H1 (cell line): ENCODE measurements at regions not wholly inside any gene's neighbourhood (a gene's known extent, or its start where the extent isn't known, plus 50 kb on each side); places are given as distances from the start of the nearest gene placed in this dataset.

ENCODE experiments used
- CTCF ChIA-PET: fragments of 300-600 bp; sonication (Branson Sonifier 250); formaldehyde crosslinking; loops from one replicate; lab custom pipeline; 2021; ENCODE audit not compliant: partially characterized antibody; lab: Charles Lee
- POLR2A ChIA-PET: fragments of 300-600 bp; sonication (Branson Sonifier 250); formaldehyde crosslinking; loops from one replicate; lab custom pipeline; 2021; ENCODE audit warnings: inconsistent platforms; ENCODE audit not compliant: partially characterized antibody; lab: Charles Lee
- DNase-seq, 2 experiments: peaks; one replicate each; pipeline versions ENCODE4 v3.0.0 to v3.0.0-alpha.2; 2010 to 2022; ENCODE audit warnings: low spot score in 2 of 2, low read depth in 1 of 2, mixed read lengths in 1 of 2
- FAIRE-seq: peaks from 2 replicates; lab custom pipeline; 2011; peaks lifted over from hg19 to GRCh38; lab: Jason Lieb, UNC
- H2AFZ ChIP-seq: 2 replicates; pipeline ENCODE4 v1.8.1; 2012; ENCODE audit warnings: low read length, inconsistent platforms
- H2AK5ac ChIP-seq: 2 replicates; pipeline ENCODE4 v1.6.1; 2013; ENCODE audit warnings: low read depth, low read length
- H2BK120ac ChIP-seq: replicated peaks from 2 replicates; pipeline ENCODE3; 2013; ENCODE audit warnings: low read depth, low read length, inconsistent platforms
- H2BK12ac ChIP-seq: 2 replicates; pipeline ENCODE4 v1.6.1; 2013; ENCODE audit warnings: low read depth, low read length
- H2BK15ac ChIP-seq: 2 replicates; pipeline ENCODE4 v1.6.1; 2013; ENCODE audit warnings: low read length
- H2BK20ac ChIP-seq: 2 replicates; pipeline ENCODE4 v1.6.1; 2013; ENCODE audit warnings: low read length
- H2BK5ac ChIP-seq: 2 replicates; pipeline ENCODE4 v1.6.1; 2013; ENCODE audit warnings: low read depth, low read length
- H3K14ac ChIP-seq: 2 replicates; pipeline ENCODE4 v1.6.1; 2013; ENCODE audit warnings: inconsistent platforms; ENCODE audit not compliant: insufficient read length
- H3K18ac ChIP-seq: 2 replicates; pipeline ENCODE4 v1.6.1; 2013; ENCODE audit warnings: low read length; ENCODE audit errors: extremely low read depth
- H3K23ac ChIP-seq: 2 replicates; pipeline ENCODE4 v1.6.1; 2013; ENCODE audit warnings: inconsistent platforms; ENCODE audit not compliant: insufficient read length
- H3K23me2 ChIP-seq: 2 replicates; pipeline ENCODE4 v1.6.1; 2013; ENCODE audit warnings: low read depth, low read length
- H3K27ac ChIP-seq: 2 replicates; pipeline ENCODE4 v1.6.1; 2011; ENCODE audit warnings: low read depth, low read length, inconsistent platforms
- H3K27me3 ChIP-seq, 4 experiments: replicated peaks in 1 of 4; 1 replicate in 1 of 4; 2 replicates in 3 of 4; pipeline versions ENCODE4 v1.6.1 to v1.8.1; 2011 to 2013; ENCODE audit warnings: low read length in 3 of 4, mild to moderate bottlenecking in 3 of 4, inconsistent platforms in 2 of 4, mixed read lengths in 2 of 4, moderate library complexity in 1 of 4; ENCODE audit not compliant: control insufficient read depth in 3 of 4, insufficient read depth in 3 of 4; ENCODE audit errors: extremely low read depth in 1 of 4
- H3K36me3 ChIP-seq, 4 experiments: 2 replicates each; pipeline versions ENCODE4 v1.6.1 to v1.8.1; 2011 to 2013; ENCODE audit warnings: mild to moderate bottlenecking in 4 of 4, low read length in 3 of 4, moderate library complexity in 2 of 4, control low read depth in 1 of 4, inconsistent platforms in 1 of 4; ENCODE audit not compliant: insufficient read depth in 4 of 4, control insufficient read depth in 2 of 4
- H3K4ac ChIP-seq: replicated peaks from 2 replicates; pipeline ENCODE3; 2013; ENCODE audit warnings: low read length, low read depth, mixed read lengths, inconsistent platforms; ENCODE audit not compliant: insufficient read length
- H3K4me1 ChIP-seq, 4 experiments: replicated peaks in 1 of 4; 1 replicate in 1 of 4; 2 replicates in 3 of 4; pipeline versions ENCODE4 v1.6.1 to v1.8.1; 2011 to 2013; ENCODE audit warnings: low read length in 3 of 4, inconsistent platforms in 2 of 4, mixed read lengths in 1 of 4; ENCODE audit not compliant: insufficient read depth in 4 of 4, control insufficient read depth in 3 of 4
- H3K4me2 ChIP-seq, 2 experiments: 2 replicates each; pipeline versions ENCODE4 v1.6.1 to v1.8.1; 2011 to 2013; ENCODE audit warnings: low read depth in 2 of 2, low read length in 2 of 2, control low read depth in 1 of 2, inconsistent platforms in 1 of 2, mild to moderate bottlenecking in 1 of 2; ENCODE audit not compliant: insufficient read depth in 1 of 2
- H3K4me3 ChIP-seq, 4 experiments: fragments of 200-600, 300-600 bp in 1 of 4; sonication (generic), shearing (Covaris generic), sonication (Bioruptor Twin) in 1 of 4; 2 replicates each; pipeline versions ENCODE4 v1.5.1 to v1.8.1; 2011 to 2016; ENCODE audit warnings: low read length in 4 of 4, low read depth in 3 of 4, control low read depth in 2 of 4, inconsistent platforms in 2 of 4, mild to moderate bottlenecking in 2 of 4, mixed read lengths in 1 of 4, moderate library complexity in 1 of 4; ENCODE audit not compliant: insufficient read depth in 2 of 4; ENCODE audit errors: extremely low read depth in 1 of 4
- H3K56ac ChIP-seq: replicated peaks from 2 replicates; pipeline ENCODE3; 2013; ENCODE audit warnings: low read depth, mild to moderate bottlenecking, mixed read lengths, low read length, inconsistent platforms; ENCODE audit not compliant: insufficient read length
- H3K79me1 ChIP-seq: 2 replicates; pipeline ENCODE4 v1.6.1; 2013; ENCODE audit warnings: low read depth, low read length, control low read depth
- H3K79me2 ChIP-seq, 2 experiments: 2 replicates each; pipeline versions ENCODE4 v1.6.1 to v1.8.1; 2012 to 2013; ENCODE audit warnings: low read length in 2 of 2, mild to moderate bottlenecking in 2 of 2, inconsistent platforms in 1 of 2; ENCODE audit not compliant: insufficient read depth in 2 of 2, control insufficient read depth in 1 of 2
- H3K9ac ChIP-seq, 4 experiments: replicated peaks in 1 of 4; 1 replicate in 1 of 4; 2 replicates in 3 of 4; pipeline versions ENCODE4 v1.6.1 to v1.8.1; 2011 to 2013; ENCODE audit warnings: low read depth in 3 of 4, low read length in 3 of 4, control low read depth in 2 of 4, mild to moderate bottlenecking in 2 of 4, moderate library complexity in 2 of 4, inconsistent platforms in 1 of 4; ENCODE audit errors: extremely low read depth in 1 of 4
- H3K9me3 ChIP-seq, 2 experiments: 2 replicates each; pipeline versions ENCODE4 v1.6.1 to v1.8.1; 2012 to 2013; ENCODE audit warnings: mild to moderate bottlenecking in 2 of 2, moderate library complexity in 2 of 2, control low read depth in 1 of 2, inconsistent platforms in 1 of 2, low read depth in 1 of 2, low read length in 1 of 2, mixed read lengths in 1 of 2; ENCODE audit not compliant: insufficient read depth in 2 of 2
- H4K20me1 ChIP-seq, 2 experiments: replicated peaks in 1 of 2; 2 replicates each; pipeline versions ENCODE3 to v1.8.1; 2011 to 2013; ENCODE audit warnings: inconsistent platforms in 2 of 2, low read length in 2 of 2, mild to moderate bottlenecking in 1 of 2; ENCODE audit not compliant: insufficient read depth in 2 of 2, control insufficient read depth in 1 of 2
- H4K5ac ChIP-seq: 2 replicates; pipeline ENCODE4 v1.6.1; 2013; ENCODE audit warnings: low read length, low read depth, mixed read lengths, inconsistent platforms; ENCODE audit not compliant: insufficient read length
- H4K8ac ChIP-seq: 2 replicates; pipeline ENCODE4 v1.8.0; 2013; ENCODE audit warnings: mild to moderate bottlenecking, moderate library complexity, low read length, inconsistent platforms; ENCODE audit not compliant: insufficient read depth; ENCODE audit errors: extremely low read depth
- H4K91ac ChIP-seq: replicated peaks from 2 replicates; pipeline ENCODE3; 2013; ENCODE audit warnings: low read length, mixed read lengths, inconsistent platforms; ENCODE audit not compliant: insufficient read length
- BCL11A ChIP-seq, 2 experiments: IDR thresholded peaks; one replicate each; pipeline ENCODE4 v1.6.1; 2011; ENCODE audit warnings: low read depth in 2 of 2, low read length in 2 of 2, mild to moderate bottlenecking in 2 of 2
- CHD2 ChIP-seq: IDR thresholded peaks from 2 replicates; pipeline ENCODE4 v1.6.1; 2012; ENCODE audit warnings: low read length, improper control_type of control experiment
- SAP30 ChIP-seq: fragments of 300-600 bp; sonication (generic); IDR thresholded peaks from 2 replicates; pipeline ENCODE4 v1.7.1; 2012; ENCODE audit warnings: low read length, moderate library complexity, mild to moderate bottlenecking, inconsistent platforms; ENCODE audit not compliant: insufficient read depth, insufficient replicate concordance
- whole genome bisulfite sequencing, 2 experiments: shearing (Covaris generic) in 1 of 2; methylation state at CpG; one replicate each; pipeline versions ENCODE4 v1.1.6 to v1.1.7; 2013 to 2015; ENCODE audit warnings: low lambda C conversion rate in 2 of 2, mixed read lengths in 2 of 2, inconsistent platforms in 1 of 2, low coverage in 1 of 2, missing lambda C conversion rate in 1 of 2; ENCODE audit not compliant: insufficient replicate concordance in 2 of 2, insufficient coverage in 1 of 2, insufficient read length in 1 of 2; ENCODE audit errors: extremely low coverage in 1 of 2, missing lambda C conversion rate in 1 of 2; 5-methylcytosine and 5-hydroxymethylcytosine counted together

DNA sequence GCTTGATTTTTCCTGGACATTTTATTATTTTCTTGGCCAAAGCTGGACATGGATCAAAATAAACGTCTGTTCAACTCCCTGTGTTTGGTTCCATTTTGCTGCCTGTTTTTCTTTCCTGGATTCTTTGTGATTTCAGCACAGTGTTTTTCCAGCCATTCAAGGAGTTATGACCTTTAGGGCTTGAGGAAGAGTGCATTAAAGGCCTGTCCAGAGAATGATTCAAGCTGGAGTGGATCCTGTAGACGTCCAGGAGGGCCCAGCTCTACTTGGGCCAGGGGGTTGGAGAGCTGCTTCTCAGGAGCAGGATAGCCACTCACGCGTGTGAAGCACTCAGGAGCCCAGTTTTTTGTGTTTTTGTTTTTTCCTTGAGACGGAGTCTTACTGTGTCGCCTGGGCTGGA, 56.5 kb upstream of the IER3 start (continued):
- no peak for TF ChIP-seq CHD2

DNA sequence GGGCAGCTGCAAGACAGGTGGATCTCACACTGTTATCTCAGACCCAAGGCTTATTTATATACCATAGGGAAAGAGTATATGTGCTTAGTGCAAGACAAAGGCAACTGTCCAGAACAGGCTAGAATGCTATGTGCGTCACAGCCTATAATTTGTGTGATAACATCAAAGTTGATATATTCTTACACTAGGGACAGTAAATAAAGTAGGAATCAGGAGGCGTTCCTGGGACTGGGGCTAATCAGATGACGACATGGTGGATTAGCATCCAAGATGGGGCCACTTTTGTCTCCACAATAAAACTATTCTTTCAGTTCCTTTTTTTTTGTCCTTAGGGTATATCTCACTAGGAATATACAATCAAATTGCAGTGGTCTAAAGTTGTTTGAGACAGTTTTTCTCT, 54.9 kb upstream of the IER3 start:
- Histone ChIP-seq H2BK15ac (no peak overlapping the region), H2BK12ac (no peak overlapping the region), H4K8ac (no peak overlapping the region), H3K56ac (no peak overlapping the region), H2BK20ac (no peak overlapping the region), H3K4ac (no peak overlapping the region), H3K79me1 (no peaks in the 10 kb centered on the region), H4K5ac (no peak overlapping the region), H3K4me2 (no peak overlapping the region), H3K36me3 (no peaks in the 10 kb centered on the region), H2AFZ (no peak overlapping the region), H4K91ac (no peak overlapping the region), H2BK5ac (no peak overlapping the region), H3K14ac (no peak overlapping the region), H3K27ac (no peak overlapping the region), H3K9me3 (no peaks in the 10 kb centered on the region), H3K4me3 (no peak overlapping the region), H2BK120ac (no peak overlapping the region), H4K20me1 (no peaks in the 10 kb centered on the region), H3K27me3 (no peaks in the 10 kb centered on the region), H3K79me2 (no peaks in the 10 kb centered on the region), H3K23me2 (no peaks in the 10 kb centered on the region), H3K23ac (no peak overlapping the region), H3K18ac (no peak overlapping the region), H2AK5ac (no peak overlapping the region), H3K4me1 (no peaks in the 10 kb centered on the region), H3K9ac (no peak overlapping the region)
- WGBS, 2 experiments = 87% methylated on average over 3 of the region's 3 CpGs; no CpG with 5 or more reads in 1 of the 2 experiments
- POLR2A ChIA-PET = no interaction called here
- DNase-seq (no peak), FAIRE-seq (no peak)
- CTCF ChIA-PET = interaction anchor here (1.6 kb wide), 1 partner anchor 30 kb away, joined by 3 read pairs; no protein-coding TSS in a partner anchor
- TF ChIP-seq BCL11A (IDR thresholded peaks at IDR 0.05; ENCODE audit: low read depth in 2 of 2, low read length in 2 of 2) (no peak), SAP30 (no peak)
